ENCODE measurements at regions not wholly inside any gene's neighbourhood (a gene's known extent, or its start where the extent isn't known, plus 50 kb on each side); places are given as distances from the start of the nearest gene placed in this dataset.

- DNase-seq, result peak in 1 of 2 experiments; percentile 15
These were observed 196.7 kb upstream of the TPRG1 start for GRCh38 chr3:188974856-188975599.

GRCh38 chr3:188975600-188976314 is 196.0 kb upstream of the TPRG1 start:
- DNase-seq, result no peak

- DNase-seq, result no peak
These were observed 195.4 kb upstream of the TPRG1 start for GRCh38 chr3:188976407-188976806.

- DNase-seq, result peak in 1 of 2 experiments; percentile 17
These were observed 193.2 kb upstream of the TPRG1 start for GRCh38 chr3:188978421-188979171.

- peak; percentile 51 to 76 for DNase-seq
These were observed 192.5 kb upstream of the TPRG1 start for GRCh38 chr3:188979248-188979647.

- DNase-seq, result peak; percentile 63 to 83
These were observed 192.0 kb upstream of the TPRG1 start for GRCh38 chr3:188979669-188980310.

GRCh38 chr3:188993181-188993580 is 178.6 kb upstream of the TPRG1 start:
- DNase-seq, result peak; percentile 63 to 91

- no peak for DNase-seq
These were observed 170.2 kb upstream of the TPRG1 start for GRCh38 chr3:189001559-189001958.

- no peak for DNase-seq
These were observed 168.4 kb upstream of the TPRG1 start for GRCh38 chr3:189003410-189003809.

GRCh38 chr3:189013224-189013888 is 158.4 kb upstream of the TPRG1 start:
- DNase-seq, result no peak

- DNase-seq, result no peak
These were observed 157.2 kb upstream of the TPRG1 start for GRCh38 chr3:189014526-189014925.

- DNase-seq, result peak; percentile 74 to 82
These were observed 148.9 kb upstream of the TPRG1 start for GRCh38 chr3:189022576-189023466.

GRCh38 chr3:189025866-189026265 is 145.9 kb upstream of the TPRG1 start:
- DNase-seq, result no peak

- DNase-seq, result no peak
These were observed 144.1 kb upstream of the TPRG1 start for GRCh38 chr3:189027626-189028155.

GRCh38 chr3:189038773-189039745 is 132.7 kb upstream of the TPRG1 start:
- no peak for DNase-seq

GRCh38 chr3:189040656-189041335 is 131.0 kb upstream of the TPRG1 start:
- DNase-seq, result no peak

GRCh38 chr3:189041482-189042090 is 130.2 kb upstream of the TPRG1 start:
- peak; percentile 64 to 77 for DNase-seq

- no peak for DNase-seq
These were observed 128.9 kb upstream of the TPRG1 start for GRCh38 chr3:189042832-189043231.

Data from NCI-H2081 (cell line).